Fibroblast of the aortic adventitia (primary cell): ENCODE measurements at regions not wholly inside any gene's neighbourhood (a gene's known extent, or its start where the extent isn't known, plus 50 kb on each side); places are given as distances from the start of the nearest gene placed in this dataset.

Experiments used
- DNase-seq: peaks from one replicate; pipeline ENCODE4 v3.0.0-alpha.2; 2010; ENCODE audit warnings: low read depth
- H3K4me3 ChIP-seq: 2 replicates; pipeline ENCODE4 v1.5.1; 2011; ENCODE audit warnings: low read depth, mild to moderate bottlenecking, control low read depth, low read length, moderate library complexity
- CTCF ChIP-seq: IDR thresholded peaks from 2 replicates; pipeline ENCODE4 v1.5.1; 2011; ENCODE audit warnings: mild to moderate bottlenecking, low read length, control low read depth, inconsistent platforms; ENCODE audit not compliant: insufficient read depth

GRCh38 chr7:46485481-46486065 is 564.5 kb upstream of the IGFBP3 start:
- peak; percentile 83 for DNase-seq
- peak; percentile 48 for TF ChIP-seq CTCF
- no peak overlapping the region for H3K4me3 ChIP-seq

- DNase-seq: no peak
Observed at GRCh38 chr7:46484906-46485305, 563.8 kb upstream of the IGFBP3 start.

GRCh38 chr7:46480619-46481018 is 559.5 kb upstream of the IGFBP3 start:
- no peak overlapping the region for H3K4me3 ChIP-seq
- DNase-seq: no peak
- no peak for TF ChIP-seq CTCF

More at GRCh38 chr7:46484906-46485305, 563.8 kb upstream of the IGFBP3 start:
- H3K4me3 ChIP-seq: no peak overlapping the region
- TF ChIP-seq CTCF: no peak

GRCh38 chr7:46479680-46480079 is 558.6 kb upstream of the IGFBP3 start:
- DNase-seq: no peak
- H3K4me3 ChIP-seq: no peak overlapping the region
- TF ChIP-seq CTCF: no peak

- TF ChIP-seq CTCF: no peak
- no peak overlapping the region for H3K4me3 ChIP-seq
- DNase-seq: peak; percentile 14
Observed at GRCh38 chr7:46478046-46478445, 557.0 kb upstream of the IGFBP3 start.

GRCh38 chr7:46468753-46469356 is 547.8 kb upstream of the IGFBP3 start:
- no peak overlapping the region for H3K4me3 ChIP-seq
- DNase-seq: peak; percentile 45
- no peak for TF ChIP-seq CTCF

GRCh38 chr7:46463170-46463569 is 542.1 kb upstream of the IGFBP3 start:
- H3K4me3 ChIP-seq: no peak overlapping the region
- DNase-seq: no peak
- no peak for TF ChIP-seq CTCF
